ENCODE measurements at regions not wholly inside any gene's neighbourhood (a gene's known extent, or its start where the extent isn't known, plus 50 kb on each side); places are given as distances from the start of the nearest gene placed in this dataset.

DNA sequence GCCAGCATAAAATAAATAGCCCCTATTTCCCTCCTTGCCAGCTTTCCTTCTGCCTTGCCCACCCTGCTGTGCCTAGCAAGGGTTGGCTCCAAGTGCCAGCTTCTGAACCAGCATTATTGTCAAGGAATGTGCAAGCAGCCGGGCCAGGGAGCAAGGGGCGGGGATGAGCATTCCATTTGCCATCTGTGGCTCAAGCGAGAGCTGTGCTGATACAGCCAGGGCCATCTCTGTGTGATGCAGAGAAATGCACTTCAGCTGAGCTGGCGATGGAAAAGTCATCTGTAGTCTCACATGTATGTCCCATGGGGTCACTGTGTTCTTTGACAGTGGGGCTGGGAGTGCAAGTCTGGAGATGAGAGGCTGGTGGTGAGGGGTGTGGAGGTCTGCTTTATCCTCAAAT, 137.3 kb downstream of the SUDS3 start:
- Mint-ChIP-seq H3K4me1 (no peaks in the 10 kb centered on the region), H3K27me3 (ENCODE audit: low read depth) (peaks cover 8% of the 10 kb centered on the region), H3K9me3 (no peaks in the 10 kb centered on the region), H3K36me3 (ENCODE audit: low read depth) (no peaks in the 10 kb centered on the region), H3K4me3 (no peak overlapping the region), H3K27ac (no peak overlapping the region)
- TF ChIP-seq, protein P1, sequence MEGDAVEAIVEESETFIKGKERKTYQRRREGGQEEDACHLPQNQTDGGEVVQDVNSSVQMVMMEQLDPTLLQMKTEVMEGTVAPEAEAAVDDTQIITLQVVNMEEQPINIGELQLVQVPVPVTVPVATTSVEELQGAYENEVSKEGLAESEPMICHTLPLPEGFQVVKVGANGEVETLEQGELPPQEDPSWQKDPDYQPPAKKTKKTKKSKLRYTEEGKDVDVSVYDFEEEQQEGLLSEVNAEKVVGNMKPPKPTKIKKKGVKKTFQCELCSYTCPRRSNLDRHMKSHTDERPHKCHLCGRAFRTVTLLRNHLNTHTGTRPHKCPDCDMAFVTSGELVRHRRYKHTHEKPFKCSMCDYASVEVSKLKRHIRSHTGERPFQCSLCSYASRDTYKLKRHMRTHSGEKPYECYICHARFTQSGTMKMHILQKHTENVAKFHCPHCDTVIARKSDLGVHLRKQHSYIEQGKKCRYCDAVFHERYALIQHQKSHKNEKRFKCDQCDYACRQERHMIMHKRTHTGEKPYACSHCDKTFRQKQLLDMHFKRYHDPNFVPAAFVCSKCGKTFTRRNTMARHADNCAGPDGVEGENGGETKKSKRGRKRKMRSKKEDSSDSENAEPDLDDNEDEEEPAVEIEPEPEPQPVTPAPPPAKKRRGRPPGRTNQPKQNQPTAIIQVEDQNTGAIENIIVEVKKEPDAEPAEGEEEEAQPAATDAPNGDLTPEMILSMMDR (IDR thresholded peaks at IDR 0.05; ENCODE audit: unreplicated experiment in 3 of 3): no peak

DNA sequence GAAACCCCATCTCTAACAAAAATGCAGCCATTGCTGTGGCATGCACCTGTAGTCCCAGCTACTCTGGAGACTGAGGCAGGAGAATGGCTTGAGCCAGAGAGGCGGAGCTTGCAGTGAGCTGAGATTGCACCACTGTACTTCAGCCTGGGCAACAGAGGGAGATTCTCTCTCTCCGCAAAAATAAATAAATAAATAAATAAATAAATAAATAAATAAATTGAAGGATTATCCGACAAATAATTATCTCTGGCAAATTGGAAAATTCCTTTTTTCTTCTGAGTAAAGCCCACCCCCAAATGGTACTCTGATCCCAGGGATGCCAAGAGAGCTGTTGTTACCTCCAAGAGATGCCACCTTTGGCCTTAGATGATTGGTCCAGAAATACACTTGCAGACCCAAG, 137.9 kb downstream of the SUDS3 start:
- Mint-ChIP-seq H3K9me3 (no peaks in the 10 kb centered on the region), H3K36me3 (ENCODE audit: low read depth) (no peaks in the 10 kb centered on the region), H3K4me3 (no peak overlapping the region), H3K27ac (no peak overlapping the region), H3K4me1 (no peaks in the 10 kb centered on the region), H3K27me3 (ENCODE audit: low read depth) (peaks cover 12% of the 10 kb centered on the region)
- TF ChIP-seq, protein P1 (IDR thresholded peaks at IDR 0.05; ENCODE audit: unreplicated experiment in 3 of 3): no peak

DNA sequence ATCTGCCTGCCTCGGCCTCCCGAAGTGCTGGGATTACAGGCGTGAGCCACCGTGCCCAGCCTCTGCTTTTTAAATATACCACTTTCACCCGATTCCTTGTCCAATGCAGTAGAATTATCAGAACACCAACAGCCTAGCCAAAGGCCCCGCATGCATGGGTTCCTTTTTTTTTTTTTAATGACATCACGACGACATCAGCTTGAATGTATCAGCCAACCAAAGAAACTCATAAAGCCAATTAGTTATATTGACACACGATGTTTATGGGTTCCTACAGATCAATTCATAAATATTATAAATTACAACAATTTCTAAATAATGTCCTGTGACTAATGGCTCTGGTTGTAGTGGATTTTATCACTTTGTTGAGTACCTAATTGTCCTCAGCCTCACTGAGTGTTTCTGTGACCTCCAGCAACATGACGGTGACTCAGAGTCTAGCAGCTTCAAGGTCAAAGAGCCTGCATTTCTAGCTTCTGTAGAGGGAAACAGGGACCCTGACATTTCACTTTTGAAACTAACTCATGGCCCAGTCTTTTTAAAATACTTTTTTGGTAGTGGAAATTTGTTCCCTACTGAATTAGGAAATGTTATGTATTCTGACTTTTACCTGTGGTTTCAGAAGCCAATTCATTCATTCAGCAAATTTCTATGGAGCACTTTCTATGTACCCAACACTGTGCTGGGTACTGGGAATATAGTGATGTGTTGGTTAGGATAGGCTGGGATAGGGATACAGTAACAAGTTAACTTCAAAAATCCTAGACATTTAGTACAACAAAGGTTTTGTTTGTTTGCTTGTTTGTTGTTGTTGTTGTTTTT, 144.1 kb downstream of the SUDS3 start:
- Mint-ChIP-seq H3K36me3 (ENCODE audit: low read depth) (no peaks in the 10 kb centered on the region), H3K27me3 (ENCODE audit: low read depth) (peaks cover 9% of the 10 kb centered on the region), H3K27ac (no peak overlapping the region), H3K9me3 (no peaks in the 10 kb centered on the region), H3K4me1 (no peaks in the 10 kb centered on the region), H3K4me3 (no peak overlapping the region)
- TF ChIP-seq, protein P1 (IDR thresholded peaks at IDR 0.05; ENCODE audit: unreplicated experiment in 3 of 3): no peak

DNA sequence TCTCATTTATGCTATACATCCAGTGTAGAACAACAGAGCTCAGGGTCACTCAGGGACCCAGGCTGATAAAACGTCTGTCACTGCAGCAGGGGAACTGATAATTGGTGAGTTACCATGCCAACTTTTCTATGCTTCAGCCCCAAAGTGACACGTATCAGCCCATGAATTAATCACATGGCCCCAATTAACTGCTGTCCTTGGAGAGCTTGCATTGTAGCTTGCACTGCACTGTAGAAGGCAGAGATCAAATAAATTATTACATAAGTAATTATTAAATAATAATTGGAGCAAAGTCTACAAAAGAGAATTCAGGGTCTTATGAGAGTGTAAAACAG, 144.6 kb downstream of the SUDS3 start:
- Mint-ChIP-seq H3K36me3 (ENCODE audit: low read depth) (no peaks in the 10 kb centered on the region), H3K4me3 (no peak overlapping the region), H3K4me1 (no peaks in the 10 kb centered on the region), H3K27me3 (ENCODE audit: low read depth) (peaks cover 6% of the 10 kb centered on the region), H3K27ac (no peak overlapping the region), H3K9me3 (no peaks in the 10 kb centered on the region)
- TF ChIP-seq, protein P1 (IDR thresholded peaks at IDR 0.05; ENCODE audit: unreplicated experiment in 3 of 3): no peak

DNA sequence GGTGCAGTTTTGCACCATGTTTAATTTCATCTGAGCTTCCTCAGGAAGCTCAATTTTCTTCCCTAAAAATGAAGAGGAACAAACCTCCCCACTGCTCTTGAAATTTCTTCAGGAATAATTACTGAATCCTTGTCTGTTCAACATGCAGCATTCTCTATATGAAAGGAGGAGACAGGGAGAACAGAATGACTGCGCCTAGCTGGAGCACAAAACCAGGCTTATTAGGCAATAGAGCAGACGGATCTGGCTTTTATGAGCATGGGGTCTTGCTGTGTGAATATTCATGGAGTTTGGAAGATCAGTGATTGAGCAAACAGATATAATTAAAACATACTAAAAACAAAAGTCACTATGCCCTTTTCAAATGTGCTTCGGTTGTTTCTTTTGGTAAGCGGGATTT, 148.1 kb downstream of the SUDS3 start:
- TF ChIP-seq, protein P1 (IDR thresholded peaks at IDR 0.05; ENCODE audit: unreplicated experiment in 3 of 3): no peak
- peaks cover 9% of the 10 kb centered on the region for H3K27me3 Mint-ChIP-seq (ENCODE audit: low read depth)
- H3K36me3 Mint-ChIP-seq (ENCODE audit: low read depth): no peaks in the 10 kb centered on the region
- H3K4me3 Mint-ChIP-seq: no peak overlapping the region
- H3K27ac Mint-ChIP-seq: no peak overlapping the region
- H3K9me3 Mint-ChIP-seq: no peaks in the 10 kb centered on the region
- H3K4me1 Mint-ChIP-seq: no peaks in the 10 kb centered on the region

DNA sequence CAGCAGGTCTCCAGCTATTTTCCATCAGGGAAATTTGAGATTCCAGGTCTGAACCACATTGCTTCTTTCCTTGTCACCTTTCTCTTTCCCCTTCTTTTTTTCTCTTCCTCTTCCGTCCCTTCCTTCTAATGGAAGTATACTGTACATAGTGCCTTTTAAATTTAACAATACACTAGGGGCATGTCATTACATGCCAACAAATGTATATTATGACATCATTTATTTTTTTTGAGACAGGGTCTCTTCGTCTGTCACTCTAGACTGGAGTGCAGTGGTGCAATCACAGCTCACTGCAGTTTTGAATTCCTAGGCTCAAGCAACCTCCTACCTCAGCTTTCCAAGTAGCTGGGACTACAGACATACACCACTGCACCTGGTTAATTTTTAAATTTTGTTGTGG, 148.9 kb downstream of the SUDS3 start:
- H3K36me3 Mint-ChIP-seq (ENCODE audit: low read depth): no peaks in the 10 kb centered on the region
- no peak overlapping the region for H3K4me3 Mint-ChIP-seq
- H3K4me1 Mint-ChIP-seq: no peaks in the 10 kb centered on the region
- TF ChIP-seq, protein P1 (IDR thresholded peaks at IDR 0.05; ENCODE audit: unreplicated experiment in 3 of 3): no peak
- H3K27me3 Mint-ChIP-seq (ENCODE audit: low read depth): peaks cover 9% of the 10 kb centered on the region
- no peaks in the 10 kb centered on the region for H3K9me3 Mint-ChIP-seq
- no peak overlapping the region for H3K27ac Mint-ChIP-seq
